ENCODE measurements at regions not wholly inside any gene's neighbourhood (a gene's known extent, or its start where the extent isn't known, plus 50 kb on each side); places are given as distances from the start of the nearest gene placed in this dataset.

DNA sequence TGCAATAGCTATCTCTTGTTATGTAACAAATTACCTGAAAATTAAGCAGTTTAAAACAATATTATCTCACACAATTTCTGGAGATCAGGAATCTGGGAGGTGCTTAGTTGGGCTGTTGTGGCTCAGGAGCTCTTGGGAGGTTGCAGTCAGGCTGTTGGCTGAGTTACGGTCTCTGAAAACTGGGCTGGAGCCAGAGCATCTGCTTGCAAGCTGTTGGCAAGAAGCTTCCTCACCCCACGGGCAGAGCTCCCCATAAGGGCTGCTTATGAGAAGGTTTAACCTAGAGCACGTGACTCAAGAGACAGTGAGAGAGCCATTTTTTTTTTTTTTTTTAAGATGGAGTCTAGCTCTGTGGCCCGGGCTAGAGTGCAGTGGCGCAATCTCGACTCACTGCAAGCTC lies 346.8 kb downstream of the ATP23 start:
- H3K9ac ChIP-seq (ENCODE audit: low read length): no peak overlapping the region
- H3K9me3 ChIP-seq (ENCODE audit: control extremely low read depth in 1 of 3, control insufficient read depth in 2 of 3, insufficient read depth in 1 of 3, low read length in 2 of 3): no peaks in the 10 kb centered on the region
- no peak overlapping the region for H3K4me2 ChIP-seq (replicated peaks; ENCODE audit: low read depth, low read length, poor library complexity, severe bottlenecking)
- Mint-ChIP-seq H3K27ac (no peak overlapping the region), H3K4me3 (no peak overlapping the region), H3K27me3 (peaks cover 16% of the 10 kb centered on the region), H3K4me1 (no peaks in the 10 kb centered on the region), H3K9me3 (ENCODE audit: insufficient read depth) (peaks cover under 1% of the 10 kb centered on the region)
- H3K79me2 ChIP-seq (ENCODE audit: control insufficient read depth, insufficient read depth, low read length): no peaks in the 10 kb centered on the region
- no peaks in the 10 kb centered on the region for H4K20me1 ChIP-seq (ENCODE audit: control insufficient read depth, insufficient read depth, low read length, poor library complexity, severe bottlenecking)
- POLR2A ChIA-PET: no interaction called here
- no peaks in the 10 kb centered on the region for H3K4me1 ChIP-seq (ENCODE audit: control insufficient read depth in 2 of 2, insufficient read depth in 2 of 2, low read length in 2 of 2)
- H2AFZ ChIP-seq (ENCODE audit: insufficient read depth, low read depth, low read length, poor library complexity, severe bottlenecking): no peak overlapping the region
- no peak for ATAC-seq (ENCODE audit: low read depth)
- intact Hi-C loops (cut with micrococcal nuclease): no loop called here
- H3K27me3 ChIP-seq (replicated peaks in 1 of 4; ENCODE audit: control extremely low read depth in 1 of 4, control insufficient read depth in 3 of 4, insufficient read depth in 4 of 4, low read length in 3 of 4): no peaks in the 10 kb centered on the region
- WGBS (ENCODE audit: insufficient coverage): 100% methylated on average over 2 of the region's 6 CpGs
- H3K4me3 ChIP-seq (ENCODE audit: control extremely low read depth in 1 of 5, extremely low read depth in 1 of 5, insufficient read depth in 1 of 5, low read depth in 2 of 5, low read length in 4 of 5): no peak overlapping the region
- CTCF ChIA-PET: interaction anchor here (0.7 kb wide), 1 partner anchor 230 kb away, joined by 4 read pairs; no protein-coding TSS in a partner anchor
- no peak overlapping the region for H3K27ac ChIP-seq (ENCODE audit: low read length in 2 of 2)
- TF ChIP-seq, protein P1, sequence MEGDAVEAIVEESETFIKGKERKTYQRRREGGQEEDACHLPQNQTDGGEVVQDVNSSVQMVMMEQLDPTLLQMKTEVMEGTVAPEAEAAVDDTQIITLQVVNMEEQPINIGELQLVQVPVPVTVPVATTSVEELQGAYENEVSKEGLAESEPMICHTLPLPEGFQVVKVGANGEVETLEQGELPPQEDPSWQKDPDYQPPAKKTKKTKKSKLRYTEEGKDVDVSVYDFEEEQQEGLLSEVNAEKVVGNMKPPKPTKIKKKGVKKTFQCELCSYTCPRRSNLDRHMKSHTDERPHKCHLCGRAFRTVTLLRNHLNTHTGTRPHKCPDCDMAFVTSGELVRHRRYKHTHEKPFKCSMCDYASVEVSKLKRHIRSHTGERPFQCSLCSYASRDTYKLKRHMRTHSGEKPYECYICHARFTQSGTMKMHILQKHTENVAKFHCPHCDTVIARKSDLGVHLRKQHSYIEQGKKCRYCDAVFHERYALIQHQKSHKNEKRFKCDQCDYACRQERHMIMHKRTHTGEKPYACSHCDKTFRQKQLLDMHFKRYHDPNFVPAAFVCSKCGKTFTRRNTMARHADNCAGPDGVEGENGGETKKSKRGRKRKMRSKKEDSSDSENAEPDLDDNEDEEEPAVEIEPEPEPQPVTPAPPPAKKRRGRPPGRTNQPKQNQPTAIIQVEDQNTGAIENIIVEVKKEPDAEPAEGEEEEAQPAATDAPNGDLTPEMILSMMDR (IDR thresholded peaks at IDR 0.05): no peak
- TF ChIP-seq EZH2 (IDR thresholded peaks at IDR 0.05; ENCODE audit: borderline replicate concordance, insufficient read depth, low read depth, low read length, poor library complexity, severe bottlenecking): no peak
- no peak for DNase-seq
- H3K36me3 ChIP-seq (replicated peaks in 1 of 2; ENCODE audit: control extremely low read depth in 1 of 2, control insufficient read depth in 1 of 2, extremely low read depth in 1 of 2, insufficient read depth in 2 of 2, low read length in 1 of 2): no peaks in the 10 kb centered on the region

DNA sequence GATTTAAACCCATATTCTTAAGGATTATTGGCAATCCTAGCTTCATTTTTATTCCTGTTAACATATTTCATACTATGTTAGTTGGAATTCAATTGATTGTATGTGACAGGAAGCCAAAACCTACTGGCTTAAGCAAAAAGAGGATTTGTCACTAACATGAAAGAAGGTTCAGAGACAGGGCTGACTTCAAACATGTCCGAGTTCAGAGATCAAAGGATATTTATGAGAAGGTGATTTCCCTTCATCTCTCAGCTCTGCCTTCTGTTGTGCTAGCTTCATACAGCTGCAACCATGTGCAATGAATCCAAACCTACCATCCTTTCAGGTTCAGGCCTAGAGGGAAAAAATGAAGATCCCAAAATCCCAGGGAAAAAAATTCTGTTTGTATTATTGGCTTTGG lies 349.7 kb downstream of the ATP23 start:
- Mint-ChIP-seq H3K4me1 (no peaks in the 10 kb centered on the region), H3K27ac (no peak overlapping the region), H3K4me3 (no peak overlapping the region), H3K9me3 (ENCODE audit: insufficient read depth) (no peaks in the 10 kb centered on the region), H3K27me3 (peaks cover 12% of the 10 kb centered on the region)
- DNase-seq (no peak), ATAC-seq (ENCODE audit: low read depth) (no peak)
- intact Hi-C loops (cut with micrococcal nuclease): no loop called here
- CTCF ChIA-PET: interaction anchor here (0.7 kb wide), 1 partner anchor 179 kb away, joined by 3 read pairs; no protein-coding TSS in a partner anchor
- Histone ChIP-seq H3K27ac (ENCODE audit: low read length in 2 of 2) (no peak overlapping the region), H3K4me2 (replicated peaks; ENCODE audit: low read depth, low read length, poor library complexity, severe bottlenecking) (no peak overlapping the region), H4K20me1 (ENCODE audit: control insufficient read depth, insufficient read depth, low read length, poor library complexity, severe bottlenecking) (no peaks in the 10 kb centered on the region), H3K27me3 (replicated peaks in 1 of 4; ENCODE audit: control extremely low read depth in 1 of 4, control insufficient read depth in 3 of 4, insufficient read depth in 4 of 4, low read length in 3 of 4) (peaks cover 0 to 2% (median 0%) of the 10 kb centered on the region in 4 experiments), H3K36me3 (replicated peaks in 1 of 2; ENCODE audit: control extremely low read depth in 1 of 2, control insufficient read depth in 1 of 2, extremely low read depth in 1 of 2, insufficient read depth in 2 of 2, low read length in 1 of 2) (no peaks in the 10 kb centered on the region), H2AFZ (ENCODE audit: insufficient read depth, low read depth, low read length, poor library complexity, severe bottlenecking) (no peak overlapping the region), H3K9me3 (ENCODE audit: control extremely low read depth in 1 of 3, control insufficient read depth in 2 of 3, insufficient read depth in 1 of 3, low read length in 2 of 3) (no peaks in the 10 kb centered on the region), H3K79me2 (ENCODE audit: control insufficient read depth, insufficient read depth, low read length) (no peaks in the 10 kb centered on the region), H3K4me3 (ENCODE audit: control extremely low read depth in 1 of 5, extremely low read depth in 1 of 5, insufficient read depth in 1 of 5, low read depth in 2 of 5, low read length in 4 of 5) (no peak overlapping the region), H3K9ac (ENCODE audit: low read length) (no peak overlapping the region), H3K4me1 (ENCODE audit: control insufficient read depth in 2 of 2, insufficient read depth in 2 of 2, low read length in 2 of 2) (no peaks in the 10 kb centered on the region)
- no CpG with 5 or more reads among the region's 1 CpG for WGBS (ENCODE audit: insufficient coverage)
- POLR2A ChIA-PET: no interaction called here
- TF ChIP-seq, protein P1 (IDR thresholded peaks at IDR 0.05): no peak
- no peak for TF ChIP-seq EZH2 (IDR thresholded peaks at IDR 0.05; ENCODE audit: borderline replicate concordance, insufficient read depth, low read depth, low read length, poor library complexity, severe bottlenecking)

All from B cell (primary cell).